ENCODE measurements at regions not wholly inside any gene's neighbourhood (a gene's known extent, or its start where the extent isn't known, plus 50 kb on each side); places are given as distances from the start of the nearest gene placed in this dataset.

DNA sequence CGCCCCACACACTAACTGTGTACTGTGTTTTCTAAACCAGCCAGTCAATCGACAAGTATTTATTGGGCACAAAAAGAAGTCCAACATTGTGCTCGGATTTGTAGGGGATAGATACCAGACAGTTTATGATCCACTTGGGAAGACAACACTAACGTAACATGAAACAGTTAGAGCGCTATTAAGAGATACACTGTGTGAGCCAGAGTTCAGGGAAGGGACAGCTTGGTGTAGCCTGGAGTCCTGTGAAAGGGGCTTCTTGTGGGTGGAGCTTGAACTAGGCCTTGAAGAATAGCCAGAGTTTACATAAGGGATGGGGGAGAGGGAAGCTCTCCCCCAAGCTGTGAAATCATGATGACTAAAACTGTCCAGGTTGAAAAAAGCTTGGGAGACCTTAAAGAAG lies 176.4 kb upstream of the TCF4 start:
- Histone ChIP-seq H3K4me2 (ENCODE audit: control insufficient read depth, insufficient read depth) (no peak overlapping the region), H3K79me2 (ENCODE audit: control insufficient read depth, insufficient read depth, low read length) (no peaks in the 10 kb centered on the region), H3K36me3 (ENCODE audit: control insufficient read depth in 2 of 2, insufficient read depth in 2 of 2, low read length in 1 of 2) (no peaks in the 10 kb centered on the region), H3K27me3 (replicated peaks in 1 of 2; ENCODE audit: control insufficient read depth in 2 of 2, insufficient read depth in 2 of 2, low read length in 1 of 2) (no peaks in the 10 kb centered on the region), H4K20me1 (ENCODE audit: control insufficient read depth, insufficient read depth) (no peaks in the 10 kb centered on the region), H3K9me3 (replicated peaks; ENCODE audit: control insufficient read depth, insufficient read depth, low read length) (no peaks in the 10 kb centered on the region), H2AFZ (ENCODE audit: control insufficient read depth, low read depth, low read length) (no peak overlapping the region), H3K9ac (ENCODE audit: control insufficient read depth, insufficient read depth, low read length) (no peak overlapping the region), H3K27ac (ENCODE audit: control insufficient read depth, insufficient read depth) (no peak overlapping the region), H3K4me1 (ENCODE audit: control insufficient read depth, insufficient read depth, low read length) (no peaks in the 10 kb centered on the region), H3K4me3 (no peak overlapping the region)
- ATAC-seq = no peak
- WGBS (ENCODE audit: insufficient coverage, insufficient replicate concordance, low lambda C conversion rate, missing lambda C conversion rate) = 66% methylated on average over 5 of the region's 5 CpGs
- CTCF ChIA-PET = no interaction called here
- intact Hi-C loops (cut with micrococcal nuclease; ENCODE audit: unreplicated experiment) (no loop called here), in situ Hi-C loops (cut with MboI) (no loop called here)
- SMC1A ChIA-PET (ENCODE audit: uncharacterized antibody, unreplicated experiment) = no interaction called here
- no peak for FAIRE-seq
- BruUV-seq (replicated peaks) = no TSS peak
- POLR2A ChIA-PET = no interaction called here
- RAD21 ChIA-PET (ENCODE audit: unreplicated experiment) = no interaction called here
- TF ChIP-seq, protein P1, sequence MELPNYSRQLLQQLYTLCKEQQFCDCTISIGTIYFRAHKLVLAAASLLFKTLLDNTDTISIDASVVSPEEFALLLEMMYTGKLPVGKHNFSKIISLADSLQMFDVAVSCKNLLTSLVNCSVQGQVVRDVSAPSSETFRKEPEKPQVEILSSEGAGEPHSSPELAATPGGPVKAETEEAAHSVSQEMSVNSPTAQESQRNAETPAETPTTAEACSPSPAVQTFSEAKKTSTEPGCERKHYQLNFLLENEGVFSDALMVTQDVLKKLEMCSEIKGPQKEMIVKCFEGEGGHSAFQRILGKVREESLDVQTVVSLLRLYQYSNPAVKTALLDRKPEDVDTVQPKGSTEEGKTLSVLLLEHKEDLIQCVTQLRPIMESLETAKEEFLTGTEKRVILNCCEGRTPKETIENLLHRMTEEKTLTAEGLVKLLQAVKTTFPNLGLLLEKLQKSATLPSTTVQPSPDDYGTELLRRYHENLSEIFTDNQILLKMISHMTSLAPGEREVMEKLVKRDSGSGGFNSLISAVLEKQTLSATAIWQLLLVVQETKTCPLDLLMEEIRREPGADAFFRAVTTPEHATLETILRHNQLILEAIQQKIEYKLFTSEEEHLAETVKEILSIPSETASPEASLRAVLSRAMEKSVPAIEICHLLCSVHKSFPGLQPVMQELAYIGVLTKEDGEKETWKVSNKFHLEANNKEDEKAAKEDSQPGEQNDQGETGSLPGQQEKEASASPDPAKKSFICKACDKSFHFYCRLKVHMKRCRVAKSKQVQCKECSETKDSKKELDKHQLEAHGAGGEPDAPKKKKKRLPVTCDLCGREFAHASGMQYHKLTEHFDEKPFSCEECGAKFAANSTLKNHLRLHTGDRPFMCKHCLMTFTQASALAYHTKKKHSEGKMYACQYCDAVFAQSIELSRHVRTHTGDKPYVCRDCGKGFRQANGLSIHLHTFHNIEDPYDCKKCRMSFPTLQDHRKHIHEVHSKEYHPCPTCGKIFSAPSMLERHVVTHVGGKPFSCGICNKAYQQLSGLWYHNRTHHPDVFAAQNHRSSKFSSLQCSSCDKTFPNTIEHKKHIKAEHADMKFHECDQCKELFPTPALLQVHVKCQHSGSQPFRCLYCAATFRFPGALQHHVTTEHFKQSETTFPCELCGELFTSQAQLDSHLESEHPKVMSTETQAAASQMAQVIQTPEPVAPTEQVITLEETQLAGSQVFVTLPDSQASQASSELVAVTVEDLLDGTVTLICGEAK (IDR thresholded peaks at IDR 0.05; ENCODE audit: borderline replicate concordance) = no peak
- TF ChIP-seq STAT1 (conservative IDR thresholded peaks at IDR 0.05) (no peak), POLR2AphosphoS5 (IDR thresholded peaks at IDR 0.05; ENCODE audit: low read length) (no peak), MEF2B (IDR thresholded peaks at IDR 0.05; ENCODE audit: partially characterized antibody, poor library complexity, severe bottlenecking) (no peak), CHD4 (IDR thresholded peaks at IDR 0.05) (no peak), SUZ12 (IDR thresholded peaks at IDR 0.05; ENCODE audit: unreplicated experiment) (no peak), CHD2 (IDR thresholded peaks at IDR 0.05; ENCODE audit: borderline replicate concordance, low read depth, low read length) (no peak), NFIC (IDR thresholded peaks at IDR 0.05; ENCODE audit: low read depth, low read length) (no peak), HDAC6 (IDR thresholded peaks at IDR 0.05; ENCODE audit: unreplicated experiment) (no peak), YBX1 (IDR thresholded peaks at IDR 0.05) (no peak), NBN (IDR thresholded peaks at IDR 0.05) (no peak)
- TF ChIP-seq, protein P2, sequence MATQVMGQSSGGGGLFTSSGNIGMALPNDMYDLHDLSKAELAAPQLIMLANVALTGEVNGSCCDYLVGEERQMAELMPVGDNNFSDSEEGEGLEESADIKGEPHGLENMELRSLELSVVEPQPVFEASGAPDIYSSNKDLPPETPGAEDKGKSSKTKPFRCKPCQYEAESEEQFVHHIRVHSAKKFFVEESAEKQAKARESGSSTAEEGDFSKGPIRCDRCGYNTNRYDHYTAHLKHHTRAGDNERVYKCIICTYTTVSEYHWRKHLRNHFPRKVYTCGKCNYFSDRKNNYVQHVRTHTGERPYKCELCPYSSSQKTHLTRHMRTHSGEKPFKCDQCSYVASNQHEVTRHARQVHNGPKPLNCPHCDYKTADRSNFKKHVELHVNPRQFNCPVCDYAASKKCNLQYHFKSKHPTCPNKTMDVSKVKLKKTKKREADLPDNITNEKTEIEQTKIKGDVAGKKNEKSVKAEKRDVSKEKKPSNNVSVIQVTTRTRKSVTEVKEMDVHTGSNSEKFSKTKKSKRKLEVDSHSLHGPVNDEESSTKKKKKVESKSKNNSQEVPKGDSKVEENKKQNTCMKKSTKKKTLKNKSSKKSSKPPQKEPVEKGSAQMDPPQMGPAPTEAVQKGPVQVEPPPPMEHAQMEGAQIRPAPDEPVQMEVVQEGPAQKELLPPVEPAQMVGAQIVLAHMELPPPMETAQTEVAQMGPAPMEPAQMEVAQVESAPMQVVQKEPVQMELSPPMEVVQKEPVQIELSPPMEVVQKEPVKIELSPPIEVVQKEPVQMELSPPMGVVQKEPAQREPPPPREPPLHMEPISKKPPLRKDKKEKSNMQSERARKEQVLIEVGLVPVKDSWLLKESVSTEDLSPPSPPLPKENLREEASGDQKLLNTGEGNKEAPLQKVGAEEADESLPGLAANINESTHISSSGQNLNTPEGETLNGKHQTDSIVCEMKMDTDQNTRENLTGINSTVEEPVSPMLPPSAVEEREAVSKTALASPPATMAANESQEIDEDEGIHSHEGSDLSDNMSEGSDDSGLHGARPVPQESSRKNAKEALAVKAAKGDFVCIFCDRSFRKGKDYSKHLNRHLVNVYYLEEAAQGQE (IDR thresholded peaks at IDR 0.05; ENCODE audit: low read depth, low read length) = no peak
- DNase-seq (ENCODE audit: low read depth, low spot score) = no peak
